Activated CD8-positive, alpha-beta T cell treated with anti-CD3 and anti-CD28 coated beads, Interleukin-2, amount 10 ng/mL, durations not matched to agents 7 days and 5 days (primary cell): ENCODE measurements at regions not wholly inside any gene's neighbourhood (a gene's known extent, or its start where the extent isn't known, plus 50 kb on each side); places are given as distances from the start of the nearest gene placed in this dataset.
"Not testable (repeated sequence)": the region's sequence is repeated elsewhere in the genome, so short reads cannot be mapped to it uniquely, and the experiment has no call there.

ENCODE experiments used
- ATAC-seq: fragments of 150-1000 bp; cut with Tn5 transposase; one replicate; pipeline ENCODE4 v1.10.0; 2021; ENCODE audit warnings: moderate library complexity
- CTCF ChIA-PET: fragments of 350-600 bp; sonication (Branson Sonifier 250); formaldehyde crosslinking; loops from one replicate; lab custom pipeline; 2021; ENCODE audit warnings: antibody characterized with exemption; lab: Charles Lee
- POLR2A ChIA-PET: fragments of 350-600 bp; sonication (Branson Sonifier 250); formaldehyde crosslinking; loops from one replicate; lab custom pipeline; 2021; ENCODE audit warnings: antibody characterized with exemption; lab: Charles Lee
- DNase-seq: peaks from one replicate; pipeline ENCODE4 v3.0.0-alpha.2; 2020
- H3K27ac Mint-ChIP-seq: one replicate; pipeline ENCODE4 v1.8.0; 2021; ENCODE audit warnings: mild to moderate bottlenecking, mixed read lengths
- H3K27me3 Mint-ChIP-seq: one replicate; pipeline ENCODE4 v1.8.0; 2021; ENCODE audit warnings: low read depth, mixed read lengths
- H3K36me3 Mint-ChIP-seq: one replicate; pipeline ENCODE4 v1.8.0; 2021; ENCODE audit warnings: low read depth, mixed read lengths
- H3K4me1 Mint-ChIP-seq: one replicate; pipeline ENCODE4 v1.8.0; 2021; ENCODE audit warnings: low read depth, mixed read lengths
- H3K4me3 Mint-ChIP-seq: one replicate; pipeline ENCODE4 v1.8.0; 2021; ENCODE audit warnings: mild to moderate bottlenecking, mixed read lengths
- H3K9me3 Mint-ChIP-seq: one replicate; pipeline ENCODE4 v1.8.0; 2022; ENCODE audit warnings: mixed read lengths; ENCODE audit not compliant: insufficient read depth

DNA sequence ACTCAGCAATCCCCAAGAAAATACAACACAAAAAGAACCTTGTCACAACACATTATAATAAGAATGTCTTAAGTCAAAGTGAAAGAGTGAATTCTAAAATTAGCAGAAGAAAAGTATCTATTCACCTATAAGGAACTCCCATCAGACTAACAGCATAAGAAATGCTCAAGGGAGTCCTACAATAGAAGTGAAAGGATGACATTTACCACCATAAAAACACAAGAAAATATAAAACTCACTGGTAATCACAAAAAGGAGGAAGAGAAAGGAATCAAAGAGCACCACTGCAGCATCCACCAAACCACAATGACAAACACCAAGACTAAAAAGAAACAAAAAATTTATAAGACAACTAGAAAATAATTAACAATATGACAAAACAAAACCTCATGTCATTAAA lies 257.0 kb upstream of the AGTR2 start:
- H3K27me3 Mint-ChIP-seq, result no peaks in the 10 kb centered on the region

DNA sequence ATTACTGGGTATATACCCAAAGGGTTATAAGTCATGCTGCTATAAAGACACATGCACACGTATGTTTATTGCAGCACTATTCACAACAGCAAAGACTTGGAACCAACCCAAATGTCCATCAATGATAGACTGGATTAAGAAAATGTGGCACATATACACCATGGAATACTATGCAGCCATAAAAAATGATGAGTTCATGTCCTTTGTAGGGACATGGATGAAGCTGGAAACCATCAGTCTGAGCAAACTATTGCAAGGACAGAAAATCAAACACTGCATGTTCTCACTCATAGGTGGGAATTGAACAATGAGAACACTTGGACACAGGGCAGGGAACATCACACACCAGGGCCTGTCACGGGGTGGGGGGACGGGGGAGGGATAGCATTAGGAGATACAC lies 254.9 kb upstream of the AGTR2 start:
- H3K27me3 Mint-ChIP-seq, CTCF ChIA-PET: not testable (repeated sequence)

More for the DNA sequence above, 257.0 kb upstream of the AGTR2 start:
- H3K4me1 Mint-ChIP-seq, result no peaks in the 10 kb centered on the region
- H3K36me3 Mint-ChIP-seq, result no peaks in the 10 kb centered on the region
- no peaks in the 10 kb centered on the region for H3K9me3 Mint-ChIP-seq
- ChIA-PET POLR2A (no interaction called here), CTCF (no interaction called here)
- ATAC-seq (no peak), DNase-seq (no peak)
- H3K27ac Mint-ChIP-seq, result no peak overlapping the region
- no peak overlapping the region for H3K4me3 Mint-ChIP-seq

DNA sequence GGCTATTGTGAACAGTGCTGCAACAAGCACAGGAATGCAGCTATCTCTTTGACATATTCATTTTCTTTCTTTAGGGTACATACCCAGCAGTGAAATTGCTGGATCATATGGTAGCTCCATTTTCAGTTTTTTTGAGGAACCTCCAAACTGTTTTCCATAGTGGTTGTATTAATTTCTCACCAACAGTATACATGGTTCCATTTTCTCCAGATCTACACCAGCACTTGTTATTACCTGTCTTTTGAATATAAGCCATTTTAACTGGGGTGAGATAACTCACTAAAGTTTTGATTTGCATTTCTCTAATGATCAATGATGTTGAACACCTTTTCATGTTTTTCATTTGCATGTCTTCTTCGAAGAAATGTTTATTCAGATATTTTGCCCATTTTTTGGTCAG lies 241.1 kb upstream of the AGTR2 start:
- H3K4me1 Mint-ChIP-seq, result no peaks in the 10 kb centered on the region
- H3K27me3 Mint-ChIP-seq, result no peaks in the 10 kb centered on the region
- ATAC-seq (no peak), DNase-seq (no peak)
- H3K4me3 Mint-ChIP-seq, result no peak overlapping the region
- no peaks in the 10 kb centered on the region for H3K36me3 Mint-ChIP-seq
- no peak overlapping the region for H3K27ac Mint-ChIP-seq
- CTCF ChIA-PET, result no interaction called here
- H3K9me3 Mint-ChIP-seq, result no peaks in the 10 kb centered on the region
- POLR2A ChIA-PET, result no interaction called here

More for the DNA sequence above, 254.9 kb upstream of the AGTR2 start:
- H3K36me3 Mint-ChIP-seq, DNase-seq, POLR2A ChIA-PET, H3K27ac Mint-ChIP-seq, H3K4me1 Mint-ChIP-seq, H3K9me3 Mint-ChIP-seq, ATAC-seq, H3K4me3 Mint-ChIP-seq: not testable (repeated sequence)

DNA sequence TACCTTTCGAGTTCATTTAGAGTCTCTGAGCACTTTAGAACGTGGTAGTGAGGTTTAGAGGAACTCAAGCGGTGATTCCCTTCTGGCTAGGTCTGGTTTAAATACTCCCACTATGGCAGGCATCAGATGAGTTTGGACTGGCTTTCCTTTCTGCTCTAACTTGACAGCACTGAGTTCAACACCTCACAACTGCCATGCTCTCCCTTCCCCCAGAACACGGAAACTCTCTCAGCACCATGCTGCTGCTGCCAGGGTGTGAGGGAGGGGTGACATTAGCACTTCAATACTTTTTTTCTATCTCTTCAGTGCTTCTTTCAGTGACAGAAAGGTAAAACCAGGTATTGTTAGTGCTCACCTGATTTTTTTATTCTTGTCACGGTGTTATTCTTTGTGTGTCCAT lies 234.5 kb upstream of the AGTR2 start:
- Mint-ChIP-seq H3K4me1 (no peaks in the 10 kb centered on the region), H3K9me3 (no peaks in the 10 kb centered on the region), H3K36me3 (no peaks in the 10 kb centered on the region), H3K27me3 (no peaks in the 10 kb centered on the region), H3K27ac (no peak overlapping the region), H3K4me3 (no peak overlapping the region)
- POLR2A ChIA-PET, result no interaction called here
- DNase-seq (no peak), ATAC-seq (no peak)
- CTCF ChIA-PET, result no interaction called here

DNA sequence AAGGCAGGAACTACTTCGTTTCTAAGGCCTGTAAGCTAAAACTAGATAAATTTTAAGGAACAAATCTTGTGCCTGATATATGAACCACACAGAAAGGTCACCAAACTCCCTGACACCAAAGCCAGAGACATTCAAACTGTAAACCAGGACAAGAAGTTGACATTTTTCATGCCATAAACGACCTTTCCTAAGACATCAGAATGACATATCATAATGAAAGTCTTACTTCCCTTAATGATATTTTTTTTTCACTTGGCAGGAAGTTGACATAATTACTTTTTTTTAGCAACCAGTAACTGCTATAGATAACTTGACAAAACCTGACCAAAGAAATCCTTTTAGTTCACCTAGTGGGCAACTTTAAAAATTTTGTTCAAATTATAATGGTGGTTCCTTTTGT lies 231.5 kb upstream of the AGTR2 start:
- DNase-seq (no peak), ATAC-seq (no peak)
- Mint-ChIP-seq H3K4me3 (no peak overlapping the region), H3K9me3 (no peaks in the 10 kb centered on the region), H3K27ac (no peak overlapping the region), H3K4me1 (no peaks in the 10 kb centered on the region), H3K27me3 (no peaks in the 10 kb centered on the region), H3K36me3 (no peaks in the 10 kb centered on the region)
- POLR2A ChIA-PET, result no interaction called here
- CTCF ChIA-PET, result no interaction called here

DNA sequence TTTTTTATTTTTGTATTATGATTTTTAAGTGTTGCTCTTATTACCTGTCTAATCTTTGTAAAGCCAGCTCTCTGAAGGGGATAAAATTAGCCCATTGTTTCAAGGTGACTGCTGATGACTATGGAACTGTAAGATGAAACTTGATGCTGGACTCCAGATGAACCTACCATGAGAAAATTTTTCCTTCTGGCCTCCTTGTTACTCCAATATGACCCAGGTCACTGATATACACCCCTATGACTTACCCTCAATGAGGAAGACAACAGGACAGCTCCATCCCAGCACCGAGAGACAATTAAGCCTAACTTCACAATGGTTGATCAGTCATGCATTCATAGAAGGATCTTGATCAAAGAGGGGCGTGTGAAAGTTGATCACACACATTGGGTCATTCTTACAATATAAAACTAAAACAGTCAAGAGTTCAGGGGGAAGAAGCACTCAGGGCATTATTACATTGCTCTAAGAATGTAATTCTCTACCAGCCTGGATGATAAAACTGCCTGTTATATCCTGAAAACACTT lies 230.8 kb upstream of the AGTR2 start:
- no peak overlapping the region for H3K4me3 Mint-ChIP-seq
- H3K36me3 Mint-ChIP-seq, result no peaks in the 10 kb centered on the region
- POLR2A ChIA-PET, result no interaction called here
- ATAC-seq (no peak), DNase-seq (no peak)
- CTCF ChIA-PET, result no interaction called here
- H3K27me3 Mint-ChIP-seq, result no peaks in the 10 kb centered on the region
- no peak overlapping the region for H3K27ac Mint-ChIP-seq
- no peaks in the 10 kb centered on the region for H3K4me1 Mint-ChIP-seq
- H3K9me3 Mint-ChIP-seq, result no peaks in the 10 kb centered on the region

DNA sequence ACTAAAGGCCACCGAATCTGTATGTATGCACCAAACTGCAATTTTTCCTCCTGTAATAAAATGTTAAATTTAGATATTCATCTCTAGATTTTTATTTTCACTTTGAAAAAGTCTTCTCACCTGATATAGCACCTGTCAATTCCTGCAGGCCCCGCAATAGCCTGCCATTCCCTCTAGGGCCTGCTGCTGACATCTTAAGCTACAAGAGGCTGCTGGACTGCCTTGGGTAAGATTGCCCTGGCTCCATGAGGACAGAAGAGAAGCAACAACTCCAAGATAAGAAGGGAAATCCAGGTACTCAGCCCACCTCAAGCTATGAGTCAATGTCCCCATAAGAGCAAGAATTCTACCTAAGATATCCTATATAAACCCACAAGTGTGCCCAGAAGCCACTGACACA lies 230.2 kb upstream of the AGTR2 start:
- H3K36me3 Mint-ChIP-seq, result no peaks in the 10 kb centered on the region
- H3K4me3 Mint-ChIP-seq, result no peak overlapping the region
- no peak overlapping the region for H3K27ac Mint-ChIP-seq
- no peaks in the 10 kb centered on the region for H3K4me1 Mint-ChIP-seq
- DNase-seq (no peak), ATAC-seq (no peak)
- ChIA-PET POLR2A (no interaction called here), CTCF (no interaction called here)
- H3K27me3 Mint-ChIP-seq, result no peaks in the 10 kb centered on the region
- no peaks in the 10 kb centered on the region for H3K9me3 Mint-ChIP-seq

DNA sequence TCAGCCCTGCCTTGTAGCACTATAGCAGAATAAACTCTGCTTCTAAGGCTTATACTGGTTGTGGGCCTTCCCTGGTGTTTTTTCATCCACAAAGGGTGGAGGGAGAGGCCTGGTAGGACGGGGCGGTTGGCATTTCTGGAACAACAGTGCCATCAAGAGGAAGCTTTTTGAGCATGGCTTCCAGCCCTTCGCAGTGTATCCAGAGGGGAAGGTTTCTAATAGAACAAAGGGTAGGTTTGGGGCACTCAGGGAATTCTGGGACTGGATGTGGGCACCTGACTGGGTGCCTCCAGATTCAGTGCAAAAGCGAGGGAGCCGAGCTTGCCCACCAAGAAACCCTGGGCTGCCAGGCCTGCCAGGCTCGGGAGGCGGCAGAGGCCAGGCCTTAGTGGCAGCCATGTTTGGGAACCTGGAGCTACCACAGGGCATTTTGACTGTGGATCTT lies 229.6 kb upstream of the AGTR2 start:
- H3K27me3 Mint-ChIP-seq, result no peaks in the 10 kb centered on the region
- POLR2A ChIA-PET, result no interaction called here
- CTCF ChIA-PET, result no interaction called here

DNA sequence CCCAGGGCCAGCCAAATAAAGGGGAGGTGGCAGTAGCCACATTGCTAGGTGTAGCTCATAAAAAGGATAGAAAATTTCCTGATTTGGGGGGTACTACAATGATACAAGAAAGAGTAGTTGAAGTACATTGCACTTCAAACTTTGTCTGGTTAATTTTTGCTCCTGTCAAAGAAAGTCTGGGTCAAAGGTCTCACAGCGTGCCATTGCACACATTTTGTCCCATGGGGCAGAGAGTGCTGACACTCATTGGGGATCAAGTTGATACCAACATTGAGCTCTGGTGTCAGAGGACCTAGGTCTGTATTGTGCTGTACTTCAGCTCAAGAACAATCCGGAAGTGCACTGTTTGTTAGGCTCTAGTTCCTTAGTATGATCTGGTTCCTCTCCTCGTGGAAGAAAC lies 229.2 kb upstream of the AGTR2 start:
- no peaks in the 10 kb centered on the region for H3K9me3 Mint-ChIP-seq
- no peak for ATAC-seq
- no peaks in the 10 kb centered on the region for H3K36me3 Mint-ChIP-seq

More for the DNA sequence above, 229.6 kb upstream of the AGTR2 start:
- Mint-ChIP-seq H3K4me3 (no peak overlapping the region), H3K9me3 (no peaks in the 10 kb centered on the region), H3K27ac (no peak overlapping the region), H3K36me3 (no peaks in the 10 kb centered on the region), H3K4me1 (no peaks in the 10 kb centered on the region)
- ATAC-seq (no peak), DNase-seq (no peak)

DNA sequence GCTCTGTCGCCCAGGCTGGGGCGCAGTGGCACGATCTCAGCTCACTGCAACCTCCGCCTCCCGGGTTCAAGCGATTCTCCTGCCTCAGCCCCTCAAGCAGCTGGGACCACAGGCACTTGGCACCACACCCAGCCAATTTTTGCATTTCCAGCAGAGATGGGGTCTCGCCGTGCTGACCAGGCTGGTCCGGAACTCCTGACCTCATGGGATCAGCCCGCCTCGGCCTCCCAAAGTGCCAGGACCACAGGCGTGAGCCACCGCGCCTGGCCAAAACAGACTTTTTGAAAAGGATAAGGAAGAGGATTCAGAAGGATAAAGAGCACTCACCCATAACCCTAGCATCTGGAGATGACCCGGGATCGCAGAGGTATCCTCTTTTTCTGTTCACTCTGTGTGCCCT lies 224.5 kb upstream of the AGTR2 start:
- ChIA-PET POLR2A (no interaction called here), CTCF (no interaction called here)
- no peak for DNase-seq
- Mint-ChIP-seq H3K4me3 (no peak overlapping the region), H3K36me3 (no peaks in the 10 kb centered on the region), H3K27ac (no peak overlapping the region), H3K27me3 (no peaks in the 10 kb centered on the region), H3K9me3 (no peaks in the 10 kb centered on the region), H3K4me1 (no peaks in the 10 kb centered on the region)
- ATAC-seq, result no peak

More for the DNA sequence above, 229.2 kb upstream of the AGTR2 start:
- Mint-ChIP-seq H3K27ac (no peak overlapping the region), H3K27me3 (no peaks in the 10 kb centered on the region), H3K4me3 (no peak overlapping the region), H3K4me1 (no peaks in the 10 kb centered on the region)
- ChIA-PET POLR2A (no interaction called here), CTCF (no interaction called here)
- DNase-seq, result no peak

DNA sequence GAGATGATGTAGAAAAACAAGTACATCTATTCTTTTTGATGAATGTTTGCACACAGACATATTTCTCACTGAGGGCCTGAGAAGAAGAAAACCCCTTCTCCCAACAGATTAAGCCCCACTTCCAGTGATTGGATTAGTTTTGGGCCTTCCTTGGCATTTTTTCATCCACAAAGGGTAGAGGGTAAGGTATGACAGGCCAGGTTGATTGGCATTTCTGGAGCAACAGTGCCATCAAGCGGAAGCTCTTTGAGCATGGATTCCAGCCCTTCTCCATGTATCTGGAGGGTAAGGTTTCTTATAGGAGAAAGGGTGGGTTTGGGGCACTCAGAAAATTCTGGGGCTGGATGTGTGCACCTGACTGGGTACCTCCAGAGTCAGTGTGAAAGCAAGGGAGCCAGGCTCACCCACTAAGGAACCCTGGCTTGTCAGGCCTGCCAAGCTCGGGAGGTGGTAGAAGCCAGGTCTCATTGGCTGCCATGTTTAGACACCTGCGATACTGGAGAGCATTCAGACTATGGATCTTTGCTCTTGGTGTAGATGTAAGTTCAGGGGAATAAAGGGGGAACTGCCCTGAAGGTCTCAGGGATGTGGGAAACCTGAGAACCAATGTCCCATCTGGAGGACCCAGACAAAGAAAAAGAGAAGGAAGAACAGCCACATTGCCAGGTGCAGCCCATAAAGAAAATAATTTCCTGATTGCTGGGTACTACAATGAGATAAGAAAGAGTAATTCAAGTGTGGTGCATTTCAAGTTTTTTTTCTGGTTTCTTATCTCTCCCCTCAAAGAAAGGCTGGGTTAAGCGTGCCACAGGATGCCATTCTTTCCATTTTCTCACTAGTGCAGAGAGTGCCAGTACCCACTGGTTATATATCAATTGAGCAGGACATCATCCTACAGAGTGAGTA lies 222.3 kb upstream of the AGTR2 start:
- POLR2A ChIA-PET, result no interaction called here
- Mint-ChIP-seq H3K4me1 (no peaks in the 10 kb centered on the region), H3K27ac (no peak overlapping the region), H3K9me3 (no peaks in the 10 kb centered on the region), H3K4me3 (no peak overlapping the region), H3K27me3 (no peaks in the 10 kb centered on the region), H3K36me3 (no peaks in the 10 kb centered on the region)
- CTCF ChIA-PET, result no interaction called here
- no peak for DNase-seq
- ATAC-seq, result no peak

DNA sequence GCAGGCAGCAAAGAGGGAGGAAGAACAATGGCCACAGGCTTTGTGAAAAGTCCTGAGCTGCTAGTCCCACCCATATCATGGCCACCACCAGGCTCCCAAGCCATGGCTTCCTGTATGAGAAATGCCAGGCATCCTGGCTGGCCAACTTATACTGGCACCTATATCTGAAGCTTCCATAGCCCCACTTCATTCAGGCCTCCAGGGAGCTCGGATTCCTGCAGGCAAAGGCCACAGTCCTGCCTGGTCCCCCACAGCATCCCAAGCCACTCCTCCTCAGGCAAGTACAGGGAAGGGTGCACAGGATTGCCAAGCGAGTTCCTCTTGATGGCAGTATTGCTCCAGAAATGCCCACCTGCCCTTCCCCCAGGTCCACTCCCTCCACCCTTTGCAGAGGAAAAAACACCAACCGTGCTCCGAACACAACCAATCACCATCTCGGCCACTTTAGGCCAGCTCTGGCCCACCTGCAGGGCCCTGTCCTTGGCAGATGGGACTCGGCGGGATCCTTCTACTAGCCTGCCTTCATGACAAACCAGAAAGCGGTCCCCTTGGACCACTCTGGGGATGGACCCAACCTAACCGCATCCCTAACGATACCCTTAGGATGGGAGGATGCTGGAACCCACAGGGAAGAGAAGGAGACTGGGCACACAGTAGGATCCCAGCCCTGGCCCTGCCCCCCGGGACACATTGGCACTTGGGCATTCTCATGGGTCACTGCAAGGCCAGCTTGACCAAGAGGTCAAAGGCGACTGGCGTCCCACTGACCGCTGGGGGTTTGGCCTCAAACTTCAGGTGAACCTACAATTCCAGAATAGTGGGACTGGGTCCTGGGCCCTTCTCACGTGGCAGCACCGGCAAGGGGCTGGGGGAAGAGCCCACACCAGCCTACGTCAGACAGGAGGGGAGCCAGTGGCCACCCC lies 220.4 kb upstream of the AGTR2 start:
- H3K36me3 Mint-ChIP-seq, result no peaks in the 10 kb centered on the region
- H3K4me3 Mint-ChIP-seq, result no peak overlapping the region
- no peak for ATAC-seq
- POLR2A ChIA-PET, result no interaction called here
- CTCF ChIA-PET, result no interaction called here
- H3K27ac Mint-ChIP-seq, result no peak overlapping the region
- no peak for DNase-seq
- no peaks in the 10 kb centered on the region for H3K27me3 Mint-ChIP-seq
- no peaks in the 10 kb centered on the region for H3K9me3 Mint-ChIP-seq
- no peaks in the 10 kb centered on the region for H3K4me1 Mint-ChIP-seq
